Prostate gland (tissue), 2 donors: ENCODE measurements at regions not wholly inside any gene's neighbourhood (a gene's known extent, or its start where the extent isn't known, plus 50 kb on each side); places are given as distances from the start of the nearest gene placed in this dataset.

ENCODE experiments used
- CTCF ChIP-seq, 4 experiments: fragments of 200-600 bp in 2 of 4; fragments of 450-650 bp in 2 of 4; sonication (generic) in 2 of 4; IDR thresholded peaks; 1 replicate in 3 of 4; 2 replicates in 1 of 4; pipeline ENCODE4 v1.5.1; 2016 to 2019; ENCODE audit warnings: antibody characterized with exemption in 4 of 4, mild to moderate bottlenecking in 2 of 4, moderate library complexity in 2 of 4
- POLR2A ChIP-seq: fragments of 450-650 bp; IDR thresholded peaks from one replicate; pipeline ENCODE4 v1.6.1; 2016; ENCODE audit warnings: antibody characterized with exemption, mild to moderate bottlenecking
- POLR2AphosphoS5 ChIP-seq: sonication (generic); formaldehyde crosslinking; IDR thresholded peaks from one replicate; pipeline ENCODE4 v1.6.1; 2017; ENCODE audit warnings: antibody characterized with exemption

- TF ChIP-seq POLR2AphosphoS5 (no peak), CTCF (IDR thresholded peaks at IDR 0.05) (no peak), POLR2A (no peak)
These were observed 393.4 kb downstream of the HACE1 start for GRCh38 chr6:104466306-104466705.
